Mucosa of gallbladder (tissue), 1 donor: ENCODE measurements at regions not wholly inside any gene's neighbourhood (a gene's known extent, or its start where the extent isn't known, plus 50 kb on each side); places are given as distances from the start of the nearest gene placed in this dataset.

Experiments
- DNase-seq: peaks from one replicate; pipeline ENCODE4 v3.0.0-alpha.2; 2020; ENCODE audit warnings: low spot score
- donor health status: DM: no; HTN: no; CAD: no.

GRCh38 chr4:60189286-60189685 lies 1010.8 kb upstream of the ADGRL3 start:
- DNase-seq = no peak

GRCh38 chr4:60194214-60194613 lies 1005.9 kb upstream of the ADGRL3 start:
- no peak for DNase-seq

GRCh38 chr4:60195256-60195655 lies 1004.9 kb upstream of the ADGRL3 start:
- DNase-seq = no peak

GRCh38 chr4:60201052-60201673 lies 999.0 kb upstream of the ADGRL3 start:
- DNase-seq = peak; percentile 37

GRCh38 chr4:60209588-60209987 lies 990.5 kb upstream of the ADGRL3 start:
- no peak for DNase-seq

- no peak for DNase-seq
These were observed 984.2 kb upstream of the ADGRL3 start for GRCh38 chr4:60215906-60216305.

GRCh38 chr4:60216752-60217151 lies 983.4 kb upstream of the ADGRL3 start:
- DNase-seq = no peak

- DNase-seq = no peak
These were observed 978.3 kb upstream of the ADGRL3 start for GRCh38 chr4:60221866-60222265.

GRCh38 chr4:60223208-60223923 lies 976.8 kb upstream of the ADGRL3 start:
- no peak for DNase-seq

GRCh38 chr4:60241866-60242265 lies 958.3 kb upstream of the ADGRL3 start:
- no peak for DNase-seq

- no peak for DNase-seq
These were observed 950.3 kb upstream of the ADGRL3 start for GRCh38 chr4:60249784-60250183.

- DNase-seq = no peak
These were observed 949.5 kb upstream of the ADGRL3 start for GRCh38 chr4:60250657-60251056.

GRCh38 chr4:60259781-60260180 lies 940.3 kb upstream of the ADGRL3 start:
- DNase-seq = no peak

GRCh38 chr4:60266505-60266904 lies 933.6 kb upstream of the ADGRL3 start:
- DNase-seq = no peak

- DNase-seq = no peak
These were observed 903.7 kb upstream of the ADGRL3 start for GRCh38 chr4:60296386-60296785.

- DNase-seq = no peak
These were observed 886.4 kb upstream of the ADGRL3 start for GRCh38 chr4:60313611-60314178.

- DNase-seq = no peak
These were observed 885.7 kb upstream of the ADGRL3 start for GRCh38 chr4:60314416-60314815.

- no peak for DNase-seq
These were observed 884.5 kb upstream of the ADGRL3 start for GRCh38 chr4:60315586-60315985.

- no peak for DNase-seq
These were observed 873.4 kb upstream of the ADGRL3 start for GRCh38 chr4:60326735-60327134.

GRCh38 chr4:60327651-60328050 lies 872.5 kb upstream of the ADGRL3 start:
- DNase-seq = no peak

GRCh38 chr4:60344908-60345307 lies 855.2 kb upstream of the ADGRL3 start:
- no peak for DNase-seq

- DNase-seq = no peak
These were observed 854.7 kb upstream of the ADGRL3 start for GRCh38 chr4:60345392-60345791.

GRCh38 chr4:60359746-60360367 lies 840.3 kb upstream of the ADGRL3 start:
- no peak for DNase-seq
